ENCODE measurements at regions not wholly inside any gene's neighbourhood (a gene's known extent, or its start where the extent isn't known, plus 50 kb on each side); places are given as distances from the start of the nearest gene placed in this dataset.

GRCh38 chr12:22967171-22967570, 342.2 kb downstream of the ETNK1 start:
- TF ChIP-seq CTCF (IDR thresholded peaks at IDR 0.05 in 4 of 5, conservative IDR thresholded peaks at IDR 0.05 in 1 of 5) (no peak), POLR2A (IDR thresholded peaks at IDR 0.05) (no peak)

All from gastrocnemius medialis (tissue), 4 donors.